ENCODE measurements at regions not wholly inside any gene's neighbourhood (a gene's known extent, or its start where the extent isn't known, plus 50 kb on each side); places are given as distances from the start of the nearest gene placed in this dataset.

DNA sequence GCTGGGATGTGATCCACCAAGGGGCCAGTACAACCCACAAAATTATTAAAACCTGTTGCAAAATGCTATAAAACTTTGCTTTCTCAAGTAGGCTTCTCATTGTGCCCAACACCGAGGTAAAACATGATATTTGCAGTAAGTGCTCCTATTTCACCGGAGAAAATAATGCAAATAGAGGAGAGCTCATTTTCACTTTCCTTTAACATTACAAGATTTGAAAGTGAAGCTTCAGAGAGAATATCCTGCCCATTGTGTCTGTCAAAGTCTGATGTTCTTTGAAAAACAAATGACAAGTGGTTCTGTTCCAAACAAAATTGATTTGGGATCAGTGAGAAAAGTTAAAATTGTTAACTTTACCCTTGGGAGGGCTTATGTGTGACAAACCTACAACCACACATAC, 287.1 kb downstream of the KCNN2 start:
- DNase-seq = no peak

GRCh38 chr5:114644576-114644975, 282.7 kb downstream of the KCNN2 start:
- no peak for DNase-seq

DNA sequence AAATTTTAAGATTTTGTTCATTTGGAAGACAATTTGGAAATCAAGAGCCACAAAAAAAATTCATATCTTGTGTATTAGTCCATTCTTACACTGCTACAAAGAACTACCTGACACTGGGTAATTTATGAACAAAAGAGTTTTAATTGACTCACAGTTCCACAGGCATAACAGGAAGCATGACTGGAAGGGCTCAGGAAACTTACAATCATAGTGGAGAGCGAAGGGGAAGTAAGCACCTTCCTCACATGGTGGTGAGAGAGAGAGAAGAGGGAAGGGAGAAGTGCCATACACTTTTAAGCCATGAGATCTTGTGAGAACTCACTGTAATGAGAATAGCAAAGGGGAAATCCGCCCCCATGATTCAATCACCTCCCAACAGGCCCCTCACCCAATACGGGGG, 274.4 kb downstream of the KCNN2 start:
- no peak for DNase-seq

DNA sequence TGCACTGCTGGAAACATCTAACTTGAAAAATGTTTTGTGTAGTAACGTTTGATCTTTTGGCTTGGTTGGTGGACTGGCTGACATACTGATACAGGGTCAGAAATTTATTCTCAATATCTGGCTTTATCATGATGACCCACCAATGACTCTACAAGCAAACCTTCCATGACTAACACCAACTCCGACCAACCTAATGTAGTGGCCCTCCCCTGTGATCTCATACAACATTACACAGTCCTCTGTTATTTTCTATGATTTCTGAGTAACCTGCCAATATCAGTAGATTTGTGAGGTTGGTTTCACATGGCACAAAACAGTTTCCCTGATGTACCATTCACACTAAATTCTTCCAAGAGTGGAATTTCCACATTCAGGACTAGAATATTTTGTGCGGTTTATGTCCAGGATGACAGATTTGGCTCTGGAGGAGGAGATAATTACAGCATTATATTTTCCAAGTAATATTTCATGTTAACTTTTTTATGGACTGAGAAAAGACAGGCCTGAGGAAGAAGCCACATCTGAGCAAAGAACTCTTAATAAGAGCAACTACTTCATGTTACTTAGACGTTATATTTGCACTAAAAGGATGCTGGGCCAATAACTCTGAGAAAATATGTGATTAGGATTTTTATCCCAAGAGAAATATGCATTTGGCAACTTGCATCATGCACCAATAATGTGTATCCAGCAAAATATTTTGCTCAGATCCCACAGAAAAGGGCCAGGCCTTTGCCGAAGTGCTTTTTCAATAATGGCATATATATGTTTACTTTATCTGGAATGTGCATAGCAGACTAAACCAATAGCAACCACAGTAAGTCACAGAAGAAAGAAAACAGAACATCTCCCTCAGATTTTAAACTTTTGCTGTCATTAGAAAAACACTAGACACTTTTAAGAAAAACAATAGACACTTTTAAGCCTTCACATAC, 273.4 kb downstream of the KCNN2 start:
- DNase-seq = no peak

- DNase-seq = no peak
Observed at GRCh38 chr5:114634517-114634916, 272.6 kb downstream of the KCNN2 start.

GRCh38 chr5:114612406-114612805, 250.5 kb downstream of the KCNN2 start:
- DNase-seq = no peak

GRCh38 chr5:114581136-114581535, 219.3 kb downstream of the KCNN2 start:
- DNase-seq = no peak

DNA sequence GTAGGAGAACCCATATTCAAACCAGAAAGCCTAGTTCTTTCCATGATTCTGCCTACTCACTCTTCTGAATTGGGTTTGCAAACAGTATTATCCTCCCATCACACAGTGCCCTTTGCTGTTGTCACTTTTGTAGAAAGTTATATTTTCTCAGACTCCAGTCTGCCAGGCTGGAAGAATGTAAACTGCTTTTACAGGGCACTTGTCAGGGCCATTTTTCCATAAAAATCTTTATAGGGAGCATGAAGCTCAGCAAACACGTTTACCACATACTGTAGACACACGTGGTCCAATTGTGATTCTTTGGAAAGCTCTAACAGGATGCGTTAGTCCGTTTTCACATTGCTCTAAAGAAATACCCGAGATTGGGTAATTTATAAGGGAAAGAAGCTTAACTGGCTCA, 204.0 kb downstream of the KCNN2 start:
- DNase-seq = no peak

DNA sequence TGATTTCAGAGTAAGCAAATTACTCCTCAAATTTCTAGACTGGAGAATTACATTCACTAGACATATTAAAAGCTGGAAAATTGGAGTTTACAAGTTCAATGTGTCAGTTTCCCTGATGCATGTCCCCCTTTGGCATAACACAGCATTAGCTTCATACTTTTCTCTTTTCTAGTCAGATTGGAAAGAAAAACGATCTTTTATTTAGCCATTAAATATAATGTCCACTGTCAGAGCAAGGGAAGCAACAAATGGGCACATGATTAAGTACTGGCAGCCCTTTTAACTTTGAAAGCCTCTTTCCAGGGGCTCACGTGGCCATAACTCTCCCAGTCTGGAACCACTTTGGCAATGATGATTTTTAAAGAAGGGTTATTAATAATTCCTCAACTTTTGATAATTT, 203.3 kb downstream of the KCNN2 start:
- DNase-seq = no peak

DNA sequence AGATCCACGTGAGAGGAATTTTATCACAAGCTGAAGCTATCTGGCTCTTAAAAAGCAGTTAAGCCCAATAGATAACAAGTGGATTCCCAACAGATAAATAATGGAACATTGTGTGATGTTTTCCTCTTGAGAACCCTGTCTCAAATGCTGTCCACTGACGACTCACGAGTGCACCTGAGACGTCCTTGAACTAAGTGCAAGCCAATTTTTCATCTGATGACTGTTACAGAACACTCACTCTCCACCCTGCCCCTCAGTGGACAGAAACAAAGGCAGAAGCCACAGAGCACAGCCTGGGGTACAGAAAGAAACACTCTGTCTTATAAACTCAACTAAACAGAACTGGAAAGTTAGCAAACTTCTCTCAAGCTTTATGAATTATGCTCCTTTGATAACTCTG, 199.5 kb downstream of the KCNN2 start:
- DNase-seq = no peak

Measured in NCI-H446 (cell line).